Right lung (tissue), 2 donors: ENCODE measurements at regions not wholly inside any gene's neighbourhood (a gene's known extent, or its start where the extent isn't known, plus 50 kb on each side); places are given as distances from the start of the nearest gene placed in this dataset.

Experiments used
- DNase-seq, 2 donors: peaks; one replicate each; pipeline ENCODE4 v3.0.0-alpha.2; 2013

DNA sequence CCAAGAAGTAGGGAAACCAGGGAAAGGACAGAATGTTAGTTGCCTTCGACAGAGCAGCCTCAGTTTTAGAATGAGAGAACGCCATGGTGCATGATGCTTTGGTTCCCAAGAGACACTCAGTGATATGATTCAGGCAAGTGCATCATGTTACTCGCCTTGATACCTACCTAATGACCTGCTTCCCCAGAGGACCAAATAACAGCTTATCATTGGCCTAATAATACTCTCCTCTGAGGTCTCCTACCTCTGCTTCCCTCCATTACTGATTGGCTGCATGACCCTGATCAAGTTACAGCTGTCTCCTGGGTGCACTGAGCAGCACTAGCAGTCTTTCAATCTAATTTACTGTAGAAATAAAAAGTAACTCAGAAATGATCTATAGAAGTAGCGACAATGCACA is 979.7 kb upstream of the FAT3 start:
- no peak for DNase-seq

DNA sequence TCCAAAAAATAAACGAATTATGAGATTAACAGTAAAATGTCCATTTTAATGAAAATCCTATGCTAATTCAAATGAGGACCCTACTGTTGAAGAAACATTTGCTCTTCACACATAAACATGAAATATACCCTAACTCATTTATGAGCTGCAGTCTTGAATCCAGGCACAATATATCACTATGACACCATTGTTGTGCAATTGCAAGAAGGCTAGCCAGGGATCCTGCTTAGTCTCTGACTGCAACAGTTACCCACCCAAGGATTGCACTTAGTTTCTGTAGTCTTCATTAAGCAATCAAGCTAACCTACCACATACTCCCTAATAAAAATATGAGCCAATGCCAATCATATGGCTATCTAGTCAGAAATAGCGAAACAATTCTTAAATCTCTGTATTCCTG is 981.0 kb upstream of the FAT3 start:
- no peak for DNase-seq

DNA sequence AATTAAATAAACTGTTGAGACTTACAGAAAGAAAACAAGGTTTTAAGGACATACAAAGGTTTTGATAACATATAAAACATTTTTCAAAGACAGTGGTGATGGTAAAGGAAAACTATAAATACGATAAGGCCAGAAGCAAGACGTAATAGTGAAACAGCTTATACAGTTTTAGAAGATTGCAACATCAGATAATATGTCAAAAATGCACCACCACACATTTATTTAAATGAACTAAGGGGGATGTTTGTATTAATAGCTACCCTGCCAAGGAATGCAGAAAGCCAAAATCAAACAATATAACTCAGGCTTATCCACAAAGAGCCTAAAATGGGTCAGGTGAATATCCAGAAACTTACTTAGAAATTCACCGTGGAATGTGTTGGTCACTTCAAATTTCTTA is 981.6 kb upstream of the FAT3 start:
- DNase-seq: no peak

DNA sequence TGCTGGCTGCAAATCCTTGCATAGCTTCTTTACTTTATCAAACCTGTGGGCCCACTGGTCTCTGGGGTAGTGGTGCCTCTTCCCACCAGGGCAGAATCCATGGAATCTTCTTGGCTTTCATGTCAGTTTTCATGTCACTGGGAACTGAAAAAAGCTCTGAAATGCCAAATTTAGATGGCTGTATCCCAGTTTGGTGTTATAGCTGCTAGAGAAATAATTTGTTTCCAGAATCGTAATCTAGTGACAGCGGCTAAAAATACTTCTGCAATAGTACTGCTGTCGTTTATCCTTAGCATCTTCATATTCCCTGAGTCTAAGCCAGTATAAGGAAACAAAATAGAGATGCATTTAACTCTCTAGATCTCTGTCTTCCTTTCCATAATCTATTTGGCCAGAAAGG is 983.4 kb upstream of the FAT3 start:
- DNase-seq: no peak

DNA sequence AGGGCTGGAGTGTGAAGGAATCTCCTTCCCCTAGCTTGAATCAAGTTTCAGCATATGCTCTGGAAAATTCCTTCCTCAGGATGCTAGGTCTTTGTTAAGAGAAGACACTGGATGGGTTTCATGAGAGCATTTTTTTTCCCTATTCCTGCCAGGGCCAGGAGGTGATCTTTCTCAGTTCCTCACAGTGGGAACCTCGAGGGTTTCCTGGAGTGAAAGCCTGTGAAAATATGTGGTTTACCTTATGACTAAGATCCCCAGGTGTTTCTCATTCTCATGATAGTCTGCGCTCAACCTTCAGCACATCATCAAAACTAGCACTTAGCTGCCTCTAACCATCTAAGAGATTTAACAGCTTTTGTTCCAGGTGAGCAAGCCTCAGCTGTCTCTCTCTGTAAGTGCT is 985.3 kb upstream of the FAT3 start:
- no peak for DNase-seq

DNA sequence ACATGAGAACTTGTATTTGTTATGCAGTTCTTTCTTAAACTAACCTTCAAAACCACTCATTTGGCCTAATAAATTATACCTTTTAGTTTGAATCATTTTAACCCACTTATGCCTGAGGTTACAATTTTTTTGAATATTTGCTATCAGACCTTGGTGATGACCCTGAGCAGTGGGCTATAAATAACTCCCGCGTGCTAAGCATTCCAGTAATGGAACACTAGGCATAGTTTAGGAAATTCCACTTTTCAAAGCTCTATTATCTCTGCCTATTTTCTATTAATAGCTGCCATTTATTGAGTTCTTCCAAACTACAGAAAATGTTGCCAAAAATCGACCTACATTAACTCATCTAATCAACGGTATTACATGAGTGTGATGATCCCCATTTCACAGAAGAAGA is 993.4 kb upstream of the FAT3 start:
- no peak for DNase-seq

DNA sequence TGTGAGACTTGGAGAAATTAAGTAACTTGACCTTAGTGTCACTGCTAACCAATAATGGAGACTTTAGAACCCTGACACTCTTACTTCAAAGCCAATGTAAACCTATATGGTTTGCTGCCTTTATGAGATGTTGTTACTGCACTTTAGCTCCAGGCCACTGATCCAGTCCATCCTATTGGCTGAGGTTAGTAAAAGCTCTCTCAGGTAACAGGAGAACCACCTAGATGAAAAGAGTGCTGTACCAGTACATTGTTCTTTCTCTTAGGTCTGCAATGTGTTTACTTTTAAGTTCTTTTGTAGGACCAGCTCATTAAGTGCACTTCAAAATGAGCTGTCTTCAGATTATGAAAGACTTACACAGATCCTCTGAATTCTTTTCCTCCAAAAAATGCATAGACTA is 994.0 kb upstream of the FAT3 start:
- no peak for DNase-seq

DNA sequence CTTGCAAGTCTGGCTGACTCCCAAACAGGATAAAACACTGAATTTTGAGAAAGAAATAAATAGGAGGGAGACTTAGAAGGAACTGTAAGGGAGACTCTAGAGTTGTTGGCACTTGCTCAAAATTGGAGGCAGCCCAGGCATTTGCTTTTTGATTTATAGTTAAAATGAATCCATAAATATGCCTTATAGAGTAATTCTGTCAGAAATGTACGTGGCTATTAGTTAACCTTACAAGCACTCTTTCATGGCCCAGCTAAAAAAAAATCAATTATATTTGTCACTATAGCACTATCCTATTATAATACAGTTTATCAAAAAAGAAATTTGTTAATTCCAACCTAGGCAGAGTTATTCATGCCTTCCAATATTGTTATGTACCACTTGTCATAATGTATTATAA is 1000.0 kb upstream of the CHORDC1 start:
- no peak for DNase-seq

DNA sequence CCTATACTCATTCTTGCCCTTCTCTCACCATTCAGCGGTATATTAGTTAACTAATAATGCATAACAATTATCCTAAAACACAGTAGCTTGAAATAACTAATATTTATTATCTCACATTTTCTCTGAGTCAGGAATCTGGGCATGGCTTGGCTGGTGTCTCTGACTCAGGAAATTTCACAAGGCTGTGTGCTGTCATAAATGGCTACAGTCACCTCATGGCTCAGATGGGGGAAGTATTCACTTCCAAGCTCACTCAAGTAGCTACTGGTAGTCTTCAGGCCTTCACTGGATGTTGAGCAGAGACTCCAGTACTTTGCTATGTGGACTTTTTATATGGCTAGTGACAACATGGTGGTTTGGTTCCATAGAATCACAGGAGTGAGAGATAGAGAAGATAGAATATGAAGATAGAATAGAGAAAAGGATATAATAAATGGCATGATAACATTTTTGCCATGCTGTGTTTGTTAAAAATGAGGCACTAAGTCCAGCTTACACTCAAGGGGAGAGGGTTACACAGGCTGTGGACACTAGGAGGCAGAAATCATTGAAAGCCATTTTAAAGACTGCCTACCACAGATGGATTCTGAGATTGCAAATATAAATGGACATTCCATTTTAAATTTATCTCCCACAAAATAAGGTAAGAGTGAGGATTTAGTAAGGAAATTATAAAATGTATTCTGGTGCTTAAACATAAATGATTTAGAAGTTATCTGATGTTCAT is 997.8 kb upstream of the CHORDC1 start:
- DNase-seq: no peak

DNA sequence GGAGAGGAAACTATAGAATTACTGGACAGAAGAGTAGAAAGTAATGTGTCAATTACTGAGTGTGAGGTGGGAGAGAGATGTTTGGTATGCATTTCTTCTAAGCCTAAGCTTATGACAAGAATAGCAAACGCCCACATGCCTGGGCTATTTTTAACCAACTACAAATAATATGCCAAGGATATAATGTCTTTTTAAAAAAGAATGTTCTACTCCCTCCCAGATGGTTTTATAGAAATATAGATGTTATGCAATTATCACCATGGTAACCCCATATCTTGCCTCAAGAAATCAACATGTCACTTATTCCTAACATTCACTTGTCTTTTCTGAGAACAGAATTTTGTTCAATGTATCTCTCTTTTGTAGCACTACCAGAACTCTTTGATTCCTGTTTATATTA is 996.7 kb upstream of the CHORDC1 start:
- DNase-seq: peak; percentile 31

DNA sequence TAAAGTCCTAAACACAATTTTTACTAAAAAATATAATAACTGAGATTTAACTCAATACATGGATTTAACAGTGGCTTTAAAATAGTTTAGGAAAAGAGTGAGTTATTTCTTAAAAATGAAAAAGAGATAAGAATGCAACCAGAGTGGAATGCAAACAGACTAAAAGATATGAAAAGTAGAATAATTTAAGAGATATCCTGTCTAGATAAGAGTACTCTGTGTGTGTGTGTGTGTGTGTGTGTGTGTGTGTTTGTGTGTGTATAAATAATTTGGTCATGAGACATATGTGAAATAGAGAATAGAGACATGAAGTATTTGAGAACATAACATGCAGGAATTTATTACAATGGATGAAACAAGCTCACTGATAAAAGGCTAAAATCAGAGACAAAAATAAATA is 986.9 kb upstream of the CHORDC1 start:
- no peak for DNase-seq

DNA sequence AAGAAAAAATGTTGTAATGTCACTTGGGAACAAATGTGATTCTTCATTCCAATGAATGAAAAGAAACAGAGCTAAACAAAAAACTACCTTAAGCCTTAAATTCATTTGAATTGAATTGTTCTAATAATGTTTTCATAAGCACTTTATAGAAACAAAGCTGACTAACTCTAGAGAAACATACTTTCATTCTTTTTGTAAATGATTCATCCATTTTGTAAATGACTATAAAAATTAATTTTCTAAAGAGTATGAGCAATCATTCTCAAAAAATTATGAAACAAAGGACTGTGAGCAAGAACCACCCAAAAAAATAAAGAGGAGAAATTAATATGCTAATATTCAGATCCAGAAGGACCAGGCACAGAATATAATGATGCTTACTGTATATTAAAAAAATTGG is 986.5 kb upstream of the CHORDC1 start:
- DNase-seq: no peak

DNA sequence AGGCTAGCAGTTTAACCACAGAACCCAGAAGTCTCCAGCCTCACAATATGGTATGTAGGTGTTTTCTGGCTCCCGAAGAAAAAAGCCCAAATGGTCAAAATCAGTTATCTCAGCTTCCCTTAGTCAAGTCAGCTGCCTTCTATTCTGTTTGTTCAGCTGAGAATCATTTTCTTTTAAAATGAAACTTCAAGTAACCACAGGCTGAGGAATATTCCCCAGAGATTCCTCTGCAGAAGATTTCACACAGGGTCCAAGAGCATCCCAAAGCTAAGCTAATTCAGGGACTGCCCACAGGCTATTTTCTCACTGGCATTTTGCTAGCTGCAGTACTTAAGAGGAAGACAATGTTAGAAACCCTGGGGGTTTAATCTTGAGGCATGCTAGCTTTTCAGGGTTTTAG is 977.0 kb upstream of the CHORDC1 start:
- no peak for DNase-seq

DNA sequence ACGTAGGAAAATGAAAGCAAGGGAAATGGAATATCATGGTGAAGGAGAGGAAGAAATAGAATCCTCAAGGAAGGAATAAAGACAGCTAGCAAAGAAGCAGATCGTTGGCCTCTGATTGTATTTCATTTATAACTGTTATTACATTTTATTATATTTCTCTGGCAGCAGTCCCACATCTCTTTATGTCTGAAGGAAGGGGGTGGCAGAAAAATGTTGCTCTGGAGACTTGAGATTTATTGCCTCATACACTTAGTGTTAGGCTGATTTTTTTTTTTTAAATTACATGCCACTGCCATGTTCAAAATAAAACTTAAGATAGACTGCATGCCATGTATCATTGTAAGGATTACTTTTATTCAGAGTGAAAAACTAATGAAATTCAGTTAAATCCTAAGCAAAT is 971.7 kb upstream of the CHORDC1 start:
- DNase-seq: no peak

DNA sequence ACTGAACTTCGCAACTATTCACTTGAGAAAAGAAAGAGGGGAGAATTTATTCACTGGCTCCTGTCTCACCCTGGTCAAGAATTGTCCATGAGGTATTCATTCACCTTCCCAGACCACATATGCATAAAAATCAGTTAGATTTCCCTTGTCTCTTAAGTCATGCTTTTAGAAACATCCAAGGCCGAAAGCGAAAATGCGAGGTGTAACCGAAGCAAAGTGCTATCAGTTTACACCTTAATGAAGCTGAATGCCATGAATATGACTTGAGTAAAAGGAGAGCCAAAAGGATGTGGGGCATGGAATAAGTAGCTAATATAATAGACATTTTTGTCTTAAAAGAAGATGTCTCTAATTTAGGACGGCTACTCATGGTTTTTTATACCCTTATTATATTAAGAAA is 965.6 kb upstream of the CHORDC1 start:
- DNase-seq: no peak

DNA sequence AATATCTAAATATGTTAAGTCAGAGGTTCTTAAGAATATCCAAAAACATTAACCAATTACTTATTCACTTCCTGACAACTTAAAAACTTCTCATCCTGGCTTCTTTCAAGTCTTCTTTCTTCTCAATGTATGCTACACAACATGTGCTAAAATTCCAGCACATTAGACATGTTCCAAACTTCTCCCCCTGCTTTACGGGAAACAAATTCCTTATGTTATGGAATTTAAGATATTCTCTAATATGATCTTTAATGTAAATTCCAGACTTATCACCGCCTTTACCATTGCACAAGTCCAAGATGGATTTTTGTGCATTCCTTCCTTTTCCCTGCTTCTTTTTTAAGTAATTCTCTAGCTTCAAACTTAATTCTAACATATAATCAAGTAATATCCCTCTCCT is 964.5 kb upstream of the CHORDC1 start:
- no peak for DNase-seq

DNA sequence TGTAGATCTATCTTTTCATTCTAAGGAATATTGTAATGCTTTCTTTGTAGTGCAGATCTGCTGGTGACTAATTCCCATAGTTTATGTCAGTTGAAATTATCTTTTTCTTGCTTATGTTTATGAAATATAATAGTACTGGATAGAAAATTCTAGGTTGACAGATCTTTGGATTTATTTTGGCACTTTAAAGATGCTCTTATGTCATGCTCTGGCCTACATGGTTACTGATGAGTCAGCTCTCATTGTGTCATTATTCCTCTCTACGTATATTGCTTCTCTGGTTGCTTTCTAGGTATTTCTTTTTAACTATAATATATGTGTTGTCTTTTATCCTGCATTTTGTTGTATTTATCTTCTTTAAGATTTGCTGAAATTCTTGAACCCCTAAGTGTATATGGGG is 955.5 kb upstream of the CHORDC1 start:
- no peak for DNase-seq

DNA sequence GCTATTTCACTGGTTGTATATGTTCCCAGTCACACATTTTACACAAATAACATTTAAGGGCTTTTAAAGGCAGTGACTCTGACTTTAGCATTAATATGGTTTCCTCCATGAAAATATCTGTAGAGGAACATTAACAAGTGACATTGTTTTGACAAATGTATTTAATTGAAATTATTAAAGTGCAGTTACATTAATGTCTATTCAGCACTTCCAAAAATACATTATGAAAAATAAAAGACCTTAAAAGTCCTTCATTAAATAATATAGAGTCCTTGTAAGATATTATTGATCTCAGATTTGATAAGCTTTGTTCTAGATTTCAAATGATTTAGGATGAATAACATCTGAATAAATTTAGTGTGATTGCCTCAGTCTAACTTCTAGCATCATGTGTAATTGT is 951.9 kb upstream of the CHORDC1 start:
- DNase-seq: no peak

DNA sequence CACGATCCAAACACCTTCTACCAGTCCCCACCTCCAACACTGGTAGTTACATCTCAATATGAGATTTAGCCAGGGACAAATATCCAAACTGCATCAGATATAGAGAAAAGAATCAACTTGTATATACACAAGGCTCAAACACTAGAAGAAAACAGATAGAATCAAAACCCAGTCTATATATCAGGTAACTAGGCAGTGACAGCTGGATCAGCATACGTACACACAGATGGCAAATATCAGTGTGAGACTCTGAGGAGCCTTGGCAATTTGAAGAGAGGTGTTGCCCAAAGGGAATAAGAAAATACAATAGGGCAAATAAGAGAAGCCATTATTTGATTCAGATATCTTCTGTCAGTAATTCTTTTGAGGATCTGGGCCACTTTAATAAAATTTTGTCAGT is 951.3 kb upstream of the CHORDC1 start:
- no peak for DNase-seq

DNA sequence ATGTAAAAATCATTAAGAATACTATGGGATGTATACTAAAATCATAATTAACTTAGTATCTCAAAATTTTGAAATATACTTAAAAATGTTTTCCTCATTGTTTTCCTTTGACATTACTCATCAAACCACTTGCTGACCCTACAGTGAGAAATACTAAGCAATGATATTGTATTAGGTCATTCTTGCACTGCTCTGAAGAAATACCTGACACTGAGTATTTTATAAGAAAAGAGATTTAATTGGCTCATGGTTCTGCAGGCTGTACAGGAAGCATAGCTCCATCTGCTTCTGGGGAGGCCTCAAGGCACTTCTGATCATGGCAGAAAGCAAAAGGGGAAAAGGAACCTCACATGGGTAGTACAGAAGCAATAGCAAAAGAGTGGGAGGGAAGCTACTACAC is 950.9 kb upstream of the CHORDC1 start:
- DNase-seq: no peak

DNA sequence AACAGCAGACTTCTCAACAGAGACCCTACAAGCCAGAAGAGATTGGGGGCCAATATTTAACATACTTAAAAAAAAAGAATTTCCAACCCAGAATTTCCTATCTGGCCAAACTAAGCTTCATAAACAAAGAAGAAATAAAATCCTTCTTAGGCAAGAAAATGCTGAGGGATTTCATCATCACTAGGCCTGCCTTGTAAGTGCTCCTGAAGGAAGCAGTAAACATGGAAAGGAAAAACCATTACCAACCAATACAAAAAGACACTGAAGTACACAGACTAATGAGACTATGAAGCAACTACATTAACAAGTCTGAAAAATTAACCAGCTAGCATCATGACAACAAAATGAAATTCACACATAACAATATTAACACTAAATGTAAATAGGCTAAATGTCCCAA is 947.9 kb upstream of the CHORDC1 start:
- DNase-seq: no peak

DNA sequence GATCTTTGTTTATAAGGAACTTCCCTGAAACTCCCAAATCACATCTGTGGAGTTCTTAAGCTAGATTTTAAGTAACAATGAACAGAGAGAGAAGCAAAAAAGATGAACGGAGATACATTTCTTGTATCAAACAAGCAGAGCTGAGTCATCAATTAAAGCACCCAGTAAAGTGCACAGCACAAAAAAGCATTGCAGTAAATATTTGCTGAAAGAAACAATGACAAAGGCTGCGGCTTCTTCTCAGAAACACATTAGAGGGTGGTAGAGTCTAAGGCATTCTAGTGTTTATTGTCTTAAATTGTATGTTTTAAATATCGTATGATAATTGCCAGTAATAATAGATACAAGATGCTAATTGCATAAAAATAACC is 941.6 kb upstream of the CHORDC1 start:
- DNase-seq: no peak

DNA sequence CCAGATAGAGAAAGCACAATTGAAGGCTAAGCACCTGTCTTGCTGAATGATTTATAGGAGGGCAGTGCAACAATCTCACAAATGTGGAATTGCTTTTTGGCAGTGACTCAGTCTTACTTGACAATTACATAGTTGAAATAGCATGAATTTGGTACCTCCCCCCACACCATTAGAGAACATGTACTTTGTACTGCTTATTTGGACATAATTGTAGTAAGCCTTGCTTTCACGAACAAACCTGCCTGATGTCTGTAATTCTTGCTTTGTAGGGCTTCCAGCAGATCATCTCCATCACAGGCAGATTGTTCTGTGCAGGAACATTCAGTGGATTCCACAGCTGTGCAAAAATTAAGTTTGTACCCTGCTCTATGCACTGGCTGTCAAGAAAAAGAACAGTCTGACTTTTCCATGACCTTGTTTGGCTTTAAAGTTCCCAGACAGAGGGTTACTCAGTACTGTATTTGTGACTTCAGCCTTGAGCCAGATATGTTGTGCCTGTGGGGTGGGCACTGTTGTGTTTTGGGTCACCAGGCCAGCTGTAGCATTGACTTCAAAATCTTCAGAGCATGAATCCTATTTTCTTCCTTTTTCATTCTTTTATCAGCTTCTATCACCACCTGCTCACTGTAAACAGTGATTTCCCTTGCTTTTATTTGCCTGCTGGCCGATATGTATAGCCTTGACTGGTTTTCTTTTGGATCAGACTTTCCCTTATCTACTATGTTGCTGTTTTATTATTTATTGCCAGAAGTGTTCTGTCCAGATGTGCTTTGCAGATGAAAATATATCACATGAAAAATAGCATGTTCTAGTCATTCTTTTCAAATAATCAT is 941.0 kb upstream of the CHORDC1 start:
- no peak for DNase-seq

DNA sequence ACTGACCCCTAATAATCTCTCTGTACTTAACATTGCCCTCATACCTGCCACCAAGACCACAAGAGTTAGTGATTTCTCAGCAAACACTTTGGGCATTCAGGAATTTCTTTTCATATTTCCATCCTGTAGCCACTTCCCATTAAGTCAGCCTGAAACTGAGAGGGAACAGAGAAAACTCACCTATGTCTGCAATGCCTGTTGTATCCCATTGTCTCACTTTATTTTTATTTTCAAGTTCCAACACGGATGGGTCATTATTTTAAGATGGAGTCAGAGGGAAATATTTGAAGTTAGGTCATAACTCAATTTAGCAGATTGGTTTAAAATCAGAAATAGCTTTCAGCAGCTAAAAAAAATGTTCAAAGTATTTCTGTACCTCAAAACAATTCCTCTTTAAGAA is 937.8 kb upstream of the CHORDC1 start:
- no peak for DNase-seq
